ENCODE measurements at regions not wholly inside any gene's neighbourhood (a gene's known extent, or its start where the extent isn't known, plus 50 kb on each side); places are given as distances from the start of the nearest gene placed in this dataset.

DNA sequence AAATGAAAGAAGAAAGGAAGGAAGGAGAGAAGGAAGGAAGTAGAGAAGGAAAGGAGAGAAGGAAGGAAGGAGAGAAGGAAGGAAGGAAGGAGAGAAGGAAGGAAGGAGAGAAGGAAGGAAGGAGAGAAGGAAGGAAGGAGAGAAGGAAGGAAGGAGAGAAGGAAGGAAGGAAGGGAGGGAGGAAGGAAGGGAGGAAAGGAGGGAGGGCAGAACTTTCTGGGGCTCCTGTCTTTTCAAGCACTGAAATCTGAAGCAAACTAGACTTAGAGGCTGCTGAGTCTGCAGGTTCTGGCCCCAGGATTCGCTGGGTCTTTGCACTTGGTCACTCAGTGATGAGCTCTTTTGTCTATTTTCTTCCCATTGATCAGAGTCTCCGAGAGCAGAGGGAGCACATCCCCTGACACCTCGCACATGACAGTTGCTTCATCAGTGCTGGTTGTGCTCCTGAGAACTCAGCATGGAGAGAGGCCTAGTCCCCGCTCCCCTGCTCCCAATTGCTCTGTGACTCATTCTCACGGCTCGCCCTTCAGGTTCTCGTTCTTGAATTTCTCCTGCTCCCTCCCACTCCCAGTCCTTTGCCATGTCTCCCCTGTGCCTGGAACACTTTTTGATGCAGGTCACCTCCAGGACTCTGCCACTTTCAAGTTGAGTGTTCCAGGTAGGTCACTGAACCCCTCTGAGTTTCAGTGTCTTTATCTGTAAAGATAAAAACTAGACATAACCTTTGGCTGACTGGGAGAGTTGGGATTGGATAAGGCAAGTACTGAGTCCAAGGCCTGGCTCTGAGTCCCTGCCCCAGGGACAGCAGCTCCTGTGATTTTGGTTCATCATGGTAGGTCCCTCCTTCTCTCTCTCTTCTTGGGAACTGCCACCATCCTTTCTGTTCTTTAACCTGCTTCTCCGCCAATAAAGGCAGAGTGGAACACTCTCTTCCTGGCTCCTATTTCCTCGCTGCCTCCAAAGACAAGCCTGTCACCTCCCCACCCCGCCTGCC lies 55.2 kb downstream of the TNP1 start:
- no peak for TF ChIP-seq POLR2A (IDR thresholded peaks at IDR 0.05)
- TF ChIP-seq, protein P1, sequence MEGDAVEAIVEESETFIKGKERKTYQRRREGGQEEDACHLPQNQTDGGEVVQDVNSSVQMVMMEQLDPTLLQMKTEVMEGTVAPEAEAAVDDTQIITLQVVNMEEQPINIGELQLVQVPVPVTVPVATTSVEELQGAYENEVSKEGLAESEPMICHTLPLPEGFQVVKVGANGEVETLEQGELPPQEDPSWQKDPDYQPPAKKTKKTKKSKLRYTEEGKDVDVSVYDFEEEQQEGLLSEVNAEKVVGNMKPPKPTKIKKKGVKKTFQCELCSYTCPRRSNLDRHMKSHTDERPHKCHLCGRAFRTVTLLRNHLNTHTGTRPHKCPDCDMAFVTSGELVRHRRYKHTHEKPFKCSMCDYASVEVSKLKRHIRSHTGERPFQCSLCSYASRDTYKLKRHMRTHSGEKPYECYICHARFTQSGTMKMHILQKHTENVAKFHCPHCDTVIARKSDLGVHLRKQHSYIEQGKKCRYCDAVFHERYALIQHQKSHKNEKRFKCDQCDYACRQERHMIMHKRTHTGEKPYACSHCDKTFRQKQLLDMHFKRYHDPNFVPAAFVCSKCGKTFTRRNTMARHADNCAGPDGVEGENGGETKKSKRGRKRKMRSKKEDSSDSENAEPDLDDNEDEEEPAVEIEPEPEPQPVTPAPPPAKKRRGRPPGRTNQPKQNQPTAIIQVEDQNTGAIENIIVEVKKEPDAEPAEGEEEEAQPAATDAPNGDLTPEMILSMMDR (IDR thresholded peaks at IDR 0.05), result no peak

Data from testis (tissue), 2 donors.